Kidney (tissue), 13 donors: ENCODE measurements at regions not wholly inside any gene's neighbourhood (a gene's known extent, or its start where the extent isn't known, plus 50 kb on each side); places are given as distances from the start of the nearest gene placed in this dataset.

ENCODE experiments used
- DNase-seq, 5 donors: peaks; one replicate each; pipeline ENCODE4 v3.0.0-alpha.2; 2013 to 2020
- FAIRE-seq: peaks from 2 replicates; lab custom pipeline; 2012; peaks lifted over from hg19 to GRCh38; lab: Jason Lieb, UNC
- H3K27ac ChIP-seq, 2 donors: one replicate each; pipeline ENCODE4 v1.7.0; 2013; ENCODE audit warnings: low read depth in 2 of 2, low read length in 2 of 2, inconsistent platforms in 1 of 2
- H3K27me3 ChIP-seq: one replicate; pipeline ENCODE4 v1.7.1; 2013; ENCODE audit warnings: low read length, inconsistent platforms; ENCODE audit not compliant: control insufficient read depth, insufficient read depth
- H3K36me3 ChIP-seq, 3 donors: one replicate each; pipeline versions ENCODE4 v1.7.0 to v1.7.1; 2013; ENCODE audit warnings: low read length in 3 of 3, control low read depth in 1 of 3, inconsistent platforms in 1 of 3; ENCODE audit not compliant: insufficient read depth in 3 of 3, control insufficient read depth in 2 of 3
- H3K4me1 ChIP-seq, 3 donors: one replicate each; pipeline versions ENCODE4 v1.7.0 to v1.7.1; 2013; ENCODE audit warnings: low read length in 3 of 3, inconsistent platforms in 1 of 3, low read depth in 1 of 3; ENCODE audit not compliant: control insufficient read depth in 2 of 3, insufficient read depth in 2 of 3
- H3K4me3 ChIP-seq, 3 donors: one replicate each; pipeline versions ENCODE4 v1.7.0 to v1.8.1; 2013; ENCODE audit warnings: low read length in 3 of 3, control low read depth in 1 of 3, inconsistent platforms in 1 of 3
- H3K9ac ChIP-seq, 3 donors: one replicate each; pipeline versions ENCODE4 v1.7.0 to v1.7.1; 2013; ENCODE audit warnings: low read length in 3 of 3, control low read depth in 1 of 3, inconsistent platforms in 1 of 3
- H3K9me3 ChIP-seq, 3 donors: one replicate each; pipeline versions ENCODE4 v1.7.0 to v1.7.1; 2013; ENCODE audit warnings: low read length in 3 of 3, control low read depth in 1 of 3, inconsistent platforms in 1 of 3; ENCODE audit not compliant: control insufficient read depth in 2 of 3, insufficient read depth in 1 of 3
- CTCF ChIP-seq: IDR thresholded peaks from 3 replicates; pipeline ENCODE4 v1.5.1; 2012; ENCODE audit warnings: mild to moderate bottlenecking, moderate library complexity, borderline replicate concordance; ENCODE audit not compliant: insufficient read depth; ENCODE audit errors: extremely low read depth
- intact Hi-C: fragments of 100-400 bp; cut with DNase I; formaldehyde crosslinking; loops from one replicate; pipeline ENCODE4 v1.11.1; 2022
- donor health status: control.
- donor health status: control.
- donor health status: control.
- donor health status: control.
- donor health status: control.
- donor health status: DM: yes; HTN: yes; CAD: no.
- donor health status: Normal renal cell carcinoma (clear cell type).

- DNase-seq (no peak), FAIRE-seq (no peak)
- Histone ChIP-seq H3K27ac (no peak overlapping the region), H3K9ac (no peak overlapping the region), H3K36me3 (no peaks in the 10 kb centered on the region), H3K4me1 (peaks cover 0 to 3% (median 0%) of the 10 kb centered on the region in 3 donors), H3K4me3 (no peak overlapping the region), H3K9me3 (no peaks in the 10 kb centered on the region), H3K27me3 (no peaks in the 10 kb centered on the region)
- TF ChIP-seq CTCF, result no peak
- intact Hi-C loops, result no loop called here
These were observed 246.3 kb upstream of the SIX2 start for GRCh38 chr2:45255563-45255962.

GRCh38 chr2:45254025-45254424 is 244.8 kb upstream of the SIX2 start:
- Histone ChIP-seq H3K4me1 (no peaks in the 10 kb centered on the region), H3K9ac (no peak overlapping the region), H3K4me3 (no peak overlapping the region), H3K27me3 (no peaks in the 10 kb centered on the region), H3K36me3 (no peaks in the 10 kb centered on the region), H3K27ac (no peak overlapping the region), H3K9me3 (no peaks in the 10 kb centered on the region)
- intact Hi-C loops, result no loop called here
- DNase-seq (no peak), FAIRE-seq (no peak)
- TF ChIP-seq CTCF, result no peak

- Histone ChIP-seq H3K4me1 (no peaks in the 10 kb centered on the region), H3K27me3 (no peaks in the 10 kb centered on the region), H3K27ac (no peak overlapping the region), H3K36me3 (no peaks in the 10 kb centered on the region), H3K4me3 (no peak overlapping the region), H3K9me3 (no peaks in the 10 kb centered on the region), H3K9ac (no peak overlapping the region)
- DNase-seq (no peak), FAIRE-seq (no peak)
- no peak for TF ChIP-seq CTCF
- intact Hi-C loops, result no loop called here
These were observed 243.9 kb upstream of the SIX2 start for GRCh38 chr2:45253151-45253550.

GRCh38 chr2:45250176-45250575 is 240.9 kb upstream of the SIX2 start:
- H3K4me3 ChIP-seq, result no peak overlapping the region
- no peaks in the 10 kb centered on the region for H3K4me1 ChIP-seq
- DNase-seq, result no peak
- no peak overlapping the region for H3K27ac ChIP-seq
- H3K27me3 ChIP-seq, result no peaks in the 10 kb centered on the region
- intact Hi-C loops, result no loop called here
- no peak for FAIRE-seq
- no peak for TF ChIP-seq CTCF
- H3K36me3 ChIP-seq, result no peaks in the 10 kb centered on the region
- no peaks in the 10 kb centered on the region for H3K9me3 ChIP-seq
- no peak overlapping the region for H3K9ac ChIP-seq
